Activated CD8-positive, alpha-beta T cell treated with anti-CD3 and anti-CD28 coated beads for 36 hours (primary cell): ENCODE measurements at regions not wholly inside any gene's neighbourhood (a gene's known extent, or its start where the extent isn't known, plus 50 kb on each side); places are given as distances from the start of the nearest gene placed in this dataset.

Source experiments
- ATAC-seq: fragments of 200-7000 bp; cut with Tn5 transposase; one replicate; pipeline ENCODE4 v1.10.0; 2021; ENCODE audit warnings: mild to moderate bottlenecking, moderate library complexity
- CTCF ChIA-PET: fragments of 350-600 bp; sonication (Branson Sonifier 250); formaldehyde crosslinking; loops from one replicate; lab custom pipeline; 2021; ENCODE audit warnings: antibody characterized with exemption; lab: Charles Lee
- POLR2A ChIA-PET: fragments of 350-600 bp; sonication (Branson Sonifier 250); formaldehyde crosslinking; loops from one replicate; lab custom pipeline; 2021; ENCODE audit warnings: antibody characterized with exemption; lab: Charles Lee
- DNase-seq: peaks from one replicate; pipeline ENCODE4 v3.0.0-alpha.2; 2020
- H3K27ac Mint-ChIP-seq: one replicate; pipeline ENCODE4 v1.8.0; 2021; ENCODE audit warnings: mild to moderate bottlenecking, mixed read lengths
- H3K27me3 Mint-ChIP-seq: one replicate; pipeline ENCODE4 v1.8.0; 2021; ENCODE audit warnings: mixed read lengths
- H3K36me3 Mint-ChIP-seq: one replicate; pipeline ENCODE4 v1.8.0; 2021; ENCODE audit warnings: low read depth, mixed read lengths
- H3K4me1 Mint-ChIP-seq: one replicate; pipeline ENCODE4 v1.8.0; 2021; ENCODE audit warnings: low read depth, mixed read lengths
- H3K4me3 Mint-ChIP-seq: one replicate; pipeline ENCODE4 v1.8.0; 2021; ENCODE audit warnings: mild to moderate bottlenecking, moderate library complexity, mixed read lengths
- H3K9me3 Mint-ChIP-seq: one replicate; pipeline ENCODE4 v1.8.0; 2021; ENCODE audit warnings: mixed read lengths
- intact Hi-C: fragments of 100-400 bp; cut with micrococcal nuclease; formaldehyde crosslinking; loops from one replicate; pipeline ENCODE4 v1.10.0; 2022
- TF ChIP-seq, protein P1 (sequence below): fragments of 200-600 bp; IDR thresholded peaks from one replicate; pipeline ENCODE4 v1.8.0; 2022; ENCODE audit warnings: antibody characterized with exemption, mild to moderate bottlenecking

DNA sequence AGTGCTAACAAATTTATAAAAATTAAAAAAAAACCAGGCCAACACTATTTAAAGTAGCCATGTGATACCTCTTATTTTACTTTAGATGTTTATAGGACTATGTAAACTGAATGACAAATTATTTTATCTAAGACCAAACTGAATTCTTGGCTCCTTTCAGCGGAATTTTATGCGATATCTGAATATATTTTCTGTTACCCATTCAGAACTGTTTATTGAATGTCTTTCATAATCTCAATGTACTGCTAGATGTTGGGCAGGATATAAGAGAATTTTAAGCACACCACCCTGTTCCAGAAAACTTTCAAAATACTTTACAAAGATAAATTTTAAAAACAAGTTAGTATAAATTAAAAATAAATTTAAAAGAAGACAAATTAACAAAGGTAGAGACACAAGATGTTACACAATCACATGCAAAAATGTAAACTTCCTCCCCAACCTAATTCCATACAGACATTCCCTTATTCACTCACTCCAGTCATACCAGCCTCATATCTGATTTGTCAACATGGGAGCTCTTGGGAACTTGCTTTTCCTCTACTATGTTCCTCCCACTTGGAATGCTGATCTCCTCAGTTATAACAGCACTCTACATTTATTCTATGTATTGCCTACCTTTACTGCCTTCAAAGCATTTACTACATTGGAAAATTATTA is 154.6 kb upstream of the MBNL1 start:
- ChIA-PET POLR2A (no interaction called here), CTCF (no interaction called here)
- no peak overlapping the region for H3K4me3 Mint-ChIP-seq
- TF ChIP-seq, protein P1, sequence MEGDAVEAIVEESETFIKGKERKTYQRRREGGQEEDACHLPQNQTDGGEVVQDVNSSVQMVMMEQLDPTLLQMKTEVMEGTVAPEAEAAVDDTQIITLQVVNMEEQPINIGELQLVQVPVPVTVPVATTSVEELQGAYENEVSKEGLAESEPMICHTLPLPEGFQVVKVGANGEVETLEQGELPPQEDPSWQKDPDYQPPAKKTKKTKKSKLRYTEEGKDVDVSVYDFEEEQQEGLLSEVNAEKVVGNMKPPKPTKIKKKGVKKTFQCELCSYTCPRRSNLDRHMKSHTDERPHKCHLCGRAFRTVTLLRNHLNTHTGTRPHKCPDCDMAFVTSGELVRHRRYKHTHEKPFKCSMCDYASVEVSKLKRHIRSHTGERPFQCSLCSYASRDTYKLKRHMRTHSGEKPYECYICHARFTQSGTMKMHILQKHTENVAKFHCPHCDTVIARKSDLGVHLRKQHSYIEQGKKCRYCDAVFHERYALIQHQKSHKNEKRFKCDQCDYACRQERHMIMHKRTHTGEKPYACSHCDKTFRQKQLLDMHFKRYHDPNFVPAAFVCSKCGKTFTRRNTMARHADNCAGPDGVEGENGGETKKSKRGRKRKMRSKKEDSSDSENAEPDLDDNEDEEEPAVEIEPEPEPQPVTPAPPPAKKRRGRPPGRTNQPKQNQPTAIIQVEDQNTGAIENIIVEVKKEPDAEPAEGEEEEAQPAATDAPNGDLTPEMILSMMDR: no peak
- intact Hi-C loops: no loop called here
- DNase-seq: no peak
- no peak overlapping the region for H3K27ac Mint-ChIP-seq
- ATAC-seq: no peak
- peaks cover 2% of the 10 kb centered on the region for H3K9me3 Mint-ChIP-seq
- H3K4me1 Mint-ChIP-seq: no peaks in the 10 kb centered on the region
- H3K27me3 Mint-ChIP-seq: no peaks in the 10 kb centered on the region
- no peaks in the 10 kb centered on the region for H3K36me3 Mint-ChIP-seq

- H3K36me3 Mint-ChIP-seq: no peaks in the 10 kb centered on the region
- POLR2A ChIA-PET: no interaction called here
- TF ChIP-seq, protein P1: no peak
- CTCF ChIA-PET: no interaction called here
- peaks cover 2% of the 10 kb centered on the region for H3K9me3 Mint-ChIP-seq
- ATAC-seq: no peak
- H3K27ac Mint-ChIP-seq: no peak overlapping the region
- intact Hi-C loops: loop anchor here (10.0 kb wide), 1 partner anchor 154 kb away; no protein-coding TSS in a partner anchor
- H3K27me3 Mint-ChIP-seq: no peaks in the 10 kb centered on the region
- peaks cover 11% of the 10 kb centered on the region for H3K4me1 Mint-ChIP-seq
- no peak for DNase-seq
- H3K4me3 Mint-ChIP-seq: no peak overlapping the region
Measured at GRCh38 chr3:152120601-152121269, 148.0 kb upstream of the MBNL1 start.

GRCh38 chr3:152121270-152121636 is 147.5 kb upstream of the MBNL1 start:
- DNase-seq (no peak), ATAC-seq (no peak)
- H3K9me3 Mint-ChIP-seq: peaks cover 2% of the 10 kb centered on the region
- TF ChIP-seq, protein P1: no peak
- H3K27me3 Mint-ChIP-seq: no peaks in the 10 kb centered on the region
- intact Hi-C loops: loop anchor here (10.0 kb wide), 1 partner anchor 154 kb away; no protein-coding TSS in a partner anchor
- ChIA-PET CTCF (no interaction called here), POLR2A (no interaction called here)
- H3K4me1 Mint-ChIP-seq: peaks cover 13% of the 10 kb centered on the region
- H3K4me3 Mint-ChIP-seq: no peak overlapping the region
- no peaks in the 10 kb centered on the region for H3K36me3 Mint-ChIP-seq
- no peak overlapping the region for H3K27ac Mint-ChIP-seq

DNA sequence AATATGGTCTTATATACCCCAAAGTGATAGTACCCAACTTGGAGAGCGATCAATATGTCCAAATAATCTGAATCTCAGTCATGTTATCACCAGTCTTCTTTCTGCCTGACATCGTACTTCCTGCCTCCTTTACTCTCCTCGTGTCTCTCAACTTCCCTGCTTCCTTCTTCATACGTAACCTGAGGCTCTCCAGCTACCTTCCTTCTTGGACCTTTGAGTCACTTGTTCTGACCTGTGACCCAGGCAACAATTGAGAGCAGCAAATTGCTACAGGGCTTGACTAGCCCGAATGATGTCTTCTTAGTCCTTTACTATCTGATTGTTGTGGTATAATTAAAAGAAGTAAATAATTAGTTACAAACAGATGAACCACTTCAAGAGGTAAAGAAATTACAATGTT is 145.9 kb upstream of the MBNL1 start:
- no peaks in the 10 kb centered on the region for H3K9me3 Mint-ChIP-seq
- POLR2A ChIA-PET: no interaction called here
- no peak for DNase-seq
- no peak overlapping the region for H3K27ac Mint-ChIP-seq
- TF ChIP-seq, protein P1: no peak
- H3K36me3 Mint-ChIP-seq: no peaks in the 10 kb centered on the region
- intact Hi-C loops: loop anchor here (10.0 kb wide), 1 partner anchor 152 kb away; no protein-coding TSS in a partner anchor
- CTCF ChIA-PET: interaction anchor here (0.5 to 1.2 kb wide), 2 partner anchors 22 to 321 kb away, joined by 3 to 4 read pairs; no protein-coding TSS in a partner anchor
- no peaks in the 10 kb centered on the region for H3K27me3 Mint-ChIP-seq
- peaks cover 22% of the 10 kb centered on the region for H3K4me1 Mint-ChIP-seq
- no peak overlapping the region for H3K4me3 Mint-ChIP-seq
- no peak for ATAC-seq

- DNase-seq (no peak), ATAC-seq (no peak)
- POLR2A ChIA-PET: no interaction called here
- Mint-ChIP-seq H3K9me3 (no peaks in the 10 kb centered on the region), H3K27ac (no peak overlapping the region), H3K27me3 (no peaks in the 10 kb centered on the region), H3K4me3 (no peak overlapping the region), H3K36me3 (no peaks in the 10 kb centered on the region), H3K4me1 (peaks cover 22% of the 10 kb centered on the region)
- TF ChIP-seq, protein P1: no peak
- intact Hi-C loops: loop anchor here (10.0 kb wide), 1 partner anchor 151 kb away; no protein-coding TSS in a partner anchor
- CTCF ChIA-PET: interaction anchor here (0.5 to 1.2 kb wide), 3 partner anchors 23 to 801 kb away, joined by 3 to 4 read pairs (median 3); no protein-coding TSS in a partner anchor
Measured at GRCh38 chr3:152123457-152123856, 145.3 kb upstream of the MBNL1 start.
